ENCODE measurements at regions not wholly inside any gene's neighbourhood (a gene's known extent, or its start where the extent isn't known, plus 50 kb on each side); places are given as distances from the start of the nearest gene placed in this dataset.

- TF ChIP-seq, protein P1, sequence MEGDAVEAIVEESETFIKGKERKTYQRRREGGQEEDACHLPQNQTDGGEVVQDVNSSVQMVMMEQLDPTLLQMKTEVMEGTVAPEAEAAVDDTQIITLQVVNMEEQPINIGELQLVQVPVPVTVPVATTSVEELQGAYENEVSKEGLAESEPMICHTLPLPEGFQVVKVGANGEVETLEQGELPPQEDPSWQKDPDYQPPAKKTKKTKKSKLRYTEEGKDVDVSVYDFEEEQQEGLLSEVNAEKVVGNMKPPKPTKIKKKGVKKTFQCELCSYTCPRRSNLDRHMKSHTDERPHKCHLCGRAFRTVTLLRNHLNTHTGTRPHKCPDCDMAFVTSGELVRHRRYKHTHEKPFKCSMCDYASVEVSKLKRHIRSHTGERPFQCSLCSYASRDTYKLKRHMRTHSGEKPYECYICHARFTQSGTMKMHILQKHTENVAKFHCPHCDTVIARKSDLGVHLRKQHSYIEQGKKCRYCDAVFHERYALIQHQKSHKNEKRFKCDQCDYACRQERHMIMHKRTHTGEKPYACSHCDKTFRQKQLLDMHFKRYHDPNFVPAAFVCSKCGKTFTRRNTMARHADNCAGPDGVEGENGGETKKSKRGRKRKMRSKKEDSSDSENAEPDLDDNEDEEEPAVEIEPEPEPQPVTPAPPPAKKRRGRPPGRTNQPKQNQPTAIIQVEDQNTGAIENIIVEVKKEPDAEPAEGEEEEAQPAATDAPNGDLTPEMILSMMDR (IDR thresholded peaks at IDR 0.05; ENCODE audit: insufficient read depth, low read length, poor library complexity, severe bottlenecking) = no peak
- TF ChIP-seq EZH2phosphoT487 (conservative IDR thresholded peaks at IDR 0.05; ENCODE audit: low read length) = no peak
These were observed 65.1 kb upstream of the USP47 start for GRCh38 chr11:11776714-11777113.
